ENCODE measurements at regions not wholly inside any gene's neighbourhood (a gene's known extent, or its start where the extent isn't known, plus 50 kb on each side); places are given as distances from the start of the nearest gene placed in this dataset.

- no peak overlapping the region for H2BK5ac ChIP-seq (ENCODE audit: low read length)
- H2AK5ac ChIP-seq (ENCODE audit: low read depth, low read length): peak overlapping the region; percentile 47
- peak overlapping the region; percentile 39 for H3K23ac ChIP-seq (ENCODE audit: low read depth, low read length, poor library complexity)
- peaks cover 0 to 10% of the 10 kb centered on the region in 2 donors for H3K4me1 ChIP-seq (ENCODE audit: control insufficient read depth in 2 of 2, insufficient read depth in 1 of 2, low read depth in 1 of 2, low read length in 2 of 2)
- no peak overlapping the region for H3K4me2 ChIP-seq (ENCODE audit: insufficient read depth, low read length, poor library complexity, severe bottlenecking)
- H3K27me3 ChIP-seq (ENCODE audit: control insufficient read depth in 3 of 3, insufficient read depth in 3 of 3, low read depth in 1 of 3, low read length in 3 of 3): peaks cover 0 to 10% (median 0%) of the 10 kb centered on the region in 3 experiments
- H3K4me3 ChIP-seq (ENCODE audit: low read length in 2 of 2): no peak overlapping the region
- no CpG with 5 or more reads among the region's 5 CpGs for WGBS, 2 donors (ENCODE audit: extremely low coverage in 2 of 2, insufficient read length in 2 of 2, insufficient replicate concordance in 1 of 2)
- H2BK15ac ChIP-seq (ENCODE audit: low read length): peak overlapping the region; percentile 70
- peak overlapping the region; percentile 89 for H3K4ac ChIP-seq (ENCODE audit: low read length)
- H4K8ac ChIP-seq (ENCODE audit: low read depth, low read length): no peak overlapping the region
- peak overlapping the region; percentile 28 for H3K14ac ChIP-seq (ENCODE audit: low read length)
- H3K18ac ChIP-seq (ENCODE audit: low read length): peak overlapping the region; percentile 81
- H4K91ac ChIP-seq (ENCODE audit: low read depth, low read length, poor library complexity): no peak overlapping the region
- H3K36me3 ChIP-seq (replicated peaks in 1 of 2; ENCODE audit: control insufficient read depth in 2 of 2, insufficient read depth in 2 of 2, low read length in 2 of 2): no peaks in the 10 kb centered on the region
- H3K9me3 ChIP-seq (replicated peaks in 1 of 2; ENCODE audit: control insufficient read depth in 2 of 2, insufficient read depth in 1 of 2, low read depth in 1 of 2, low read length in 2 of 2): peaks cover 0 to 2% of the 10 kb centered on the region in 2 donors
- peak overlapping the region; percentile 70 for H3K9ac ChIP-seq (ENCODE audit: low read depth, low read length, poor library complexity)
- peak overlapping the region; percentile 63 for H2BK12ac ChIP-seq (ENCODE audit: low read length)
- H3K27ac ChIP-seq (replicated peaks; ENCODE audit: low read length): no peak overlapping the region
- peak overlapping the region; percentile 67 for H2BK120ac ChIP-seq (ENCODE audit: low read depth, low read length)
- H2AFZ ChIP-seq (ENCODE audit: low read length): peak overlapping the region; percentile 70
- no peak for DNase-seq (ENCODE audit: low spot score)
- no peaks in the 10 kb centered on the region for H3K79me1 ChIP-seq (ENCODE audit: low read depth, low read length)
Measured at GRCh38 chr20:50415021-50415515, 95.1 kb upstream of the PTPN1 start.

GRCh38 chr20:50415516-50416268, 94.5 kb upstream of the PTPN1 start:
- Histone ChIP-seq H3K27me3 (ENCODE audit: control insufficient read depth in 3 of 3, insufficient read depth in 3 of 3, low read depth in 1 of 3, low read length in 3 of 3) (peaks cover 0 to 10% (median 0%) of the 10 kb centered on the region in 3 experiments), H2AK5ac (ENCODE audit: low read depth, low read length) (peak overlapping the region; percentile 72), H2BK15ac (ENCODE audit: low read length) (peak overlapping the region; percentile 70), H3K14ac (ENCODE audit: low read length) (peak overlapping the region; percentile 28), H3K4me2 (ENCODE audit: insufficient read depth, low read length, poor library complexity, severe bottlenecking) (no peak overlapping the region), H3K27ac (replicated peaks; ENCODE audit: low read length) (no peak overlapping the region), H3K4me1 (ENCODE audit: control insufficient read depth in 2 of 2, insufficient read depth in 1 of 2, low read depth in 1 of 2, low read length in 2 of 2) (peaks cover 0 to 10% of the 10 kb centered on the region in 2 donors), H3K9ac (ENCODE audit: low read depth, low read length, poor library complexity) (peak overlapping the region; percentile 70), H3K9me3 (replicated peaks in 1 of 2; ENCODE audit: control insufficient read depth in 2 of 2, insufficient read depth in 1 of 2, low read depth in 1 of 2, low read length in 2 of 2) (no peaks in the 10 kb centered on the region), H2BK12ac (ENCODE audit: low read length) (peak overlapping the region; percentile 63), H4K8ac (ENCODE audit: low read depth, low read length) (no peak overlapping the region), H3K4me3 (ENCODE audit: low read length in 2 of 2) (no peak overlapping the region), H3K79me1 (ENCODE audit: low read depth, low read length) (no peaks in the 10 kb centered on the region), H2BK5ac (ENCODE audit: low read length) (no peak overlapping the region), H2AFZ (ENCODE audit: low read length) (peak overlapping the region; percentile 70), H3K36me3 (replicated peaks in 1 of 2; ENCODE audit: control insufficient read depth in 2 of 2, insufficient read depth in 2 of 2, low read length in 2 of 2) (no peaks in the 10 kb centered on the region), H3K23ac (ENCODE audit: low read depth, low read length, poor library complexity) (peak overlapping the region; percentile 39), H3K18ac (ENCODE audit: low read length) (peak overlapping the region; percentile 81), H4K91ac (ENCODE audit: low read depth, low read length, poor library complexity) (no peak overlapping the region), H2BK120ac (ENCODE audit: low read depth, low read length) (peak overlapping the region; percentile 67), H3K4ac (ENCODE audit: low read length) (peak overlapping the region; percentile 89)
- no CpG with 5 or more reads among the region's 25 CpGs for WGBS, 2 donors (ENCODE audit: extremely low coverage in 2 of 2, insufficient read length in 2 of 2, insufficient replicate concordance in 1 of 2)
- no peak for DNase-seq (ENCODE audit: low spot score)

- H3K27ac ChIP-seq (replicated peaks; ENCODE audit: low read length): no peak overlapping the region
- no peak overlapping the region for H3K4me2 ChIP-seq (ENCODE audit: insufficient read depth, low read length, poor library complexity, severe bottlenecking)
- H3K9ac ChIP-seq (ENCODE audit: low read depth, low read length, poor library complexity): no peak overlapping the region
- peak overlapping the region; percentile 3 for H2BK15ac ChIP-seq (ENCODE audit: low read length)
- H3K4me1 ChIP-seq (ENCODE audit: control insufficient read depth in 2 of 2, insufficient read depth in 1 of 2, low read depth in 1 of 2, low read length in 2 of 2): peaks cover 0 to 10% of the 10 kb centered on the region in 2 donors
- peak overlapping the region; percentile 70 for H2AFZ ChIP-seq (ENCODE audit: low read length)
- no peak overlapping the region for H3K14ac ChIP-seq (ENCODE audit: low read length)
- peak overlapping the region; percentile 77 for H2BK12ac ChIP-seq (ENCODE audit: low read length)
- no peak overlapping the region for H2BK5ac ChIP-seq (ENCODE audit: low read length)
- peak overlapping the region; percentile 81 for H4K91ac ChIP-seq (ENCODE audit: low read depth, low read length, poor library complexity)
- no peak overlapping the region for H4K8ac ChIP-seq (ENCODE audit: low read depth, low read length)
- peak overlapping the region; percentile 72 for H3K4ac ChIP-seq (ENCODE audit: low read length)
- H2BK120ac ChIP-seq (ENCODE audit: low read depth, low read length): no peak overlapping the region
- H3K9me3 ChIP-seq (replicated peaks in 1 of 2; ENCODE audit: control insufficient read depth in 2 of 2, insufficient read depth in 1 of 2, low read depth in 1 of 2, low read length in 2 of 2): peaks cover 0 to under 1% of the 10 kb centered on the region in 2 donors
- DNase-seq (ENCODE audit: low spot score): no peak
- peak overlapping the region; percentile 32 for H3K23ac ChIP-seq (ENCODE audit: low read depth, low read length, poor library complexity)
- H3K4me3 ChIP-seq (ENCODE audit: low read length in 2 of 2): no peak overlapping the region
- H3K18ac ChIP-seq (ENCODE audit: low read length): peak overlapping the region; percentile 42
- H3K27me3 ChIP-seq (ENCODE audit: control insufficient read depth in 3 of 3, insufficient read depth in 3 of 3, low read depth in 1 of 3, low read length in 3 of 3): peaks cover 0 to 10% (median 0%) of the 10 kb centered on the region in 3 experiments
- H3K36me3 ChIP-seq (replicated peaks in 1 of 2; ENCODE audit: control insufficient read depth in 2 of 2, insufficient read depth in 2 of 2, low read length in 2 of 2): no peaks in the 10 kb centered on the region
- no CpG with 5 or more reads among the region's 14 CpGs for WGBS, 2 donors (ENCODE audit: extremely low coverage in 2 of 2, insufficient read length in 2 of 2, insufficient replicate concordance in 1 of 2)
- peak overlapping the region; percentile 72 for H2AK5ac ChIP-seq (ENCODE audit: low read depth, low read length)
- H3K79me1 ChIP-seq (ENCODE audit: low read depth, low read length): no peaks in the 10 kb centered on the region
Measured at GRCh38 chr20:50416269-50417022, 93.7 kb upstream of the PTPN1 start.

GRCh38 chr20:50417023-50417329, 93.2 kb upstream of the PTPN1 start:
- no peak overlapping the region for H2BK12ac ChIP-seq (ENCODE audit: low read length)
- no peak overlapping the region for H4K91ac ChIP-seq (ENCODE audit: low read depth, low read length, poor library complexity)
- no peak overlapping the region for H3K4me2 ChIP-seq (ENCODE audit: insufficient read depth, low read length, poor library complexity, severe bottlenecking)
- H3K23ac ChIP-seq (ENCODE audit: low read depth, low read length, poor library complexity): no peak overlapping the region
- peaks cover 0 to 10% (median 0%) of the 10 kb centered on the region in 3 experiments for H3K27me3 ChIP-seq (ENCODE audit: control insufficient read depth in 3 of 3, insufficient read depth in 3 of 3, low read depth in 1 of 3, low read length in 3 of 3)
- peak overlapping the region; percentile 48 for H3K18ac ChIP-seq (ENCODE audit: low read length)
- H3K4me1 ChIP-seq (ENCODE audit: control insufficient read depth in 2 of 2, insufficient read depth in 1 of 2, low read depth in 1 of 2, low read length in 2 of 2): peaks cover 0 to 10% of the 10 kb centered on the region in 2 donors
- no peak overlapping the region for H3K27ac ChIP-seq (replicated peaks; ENCODE audit: low read length)
- no peak overlapping the region for H2AFZ ChIP-seq (ENCODE audit: low read length)
- WGBS, 2 donors (ENCODE audit: extremely low coverage in 2 of 2, insufficient read length in 2 of 2, insufficient replicate concordance in 1 of 2): no CpG with 5 or more reads among the region's 5 CpGs
- no peak overlapping the region for H2AK5ac ChIP-seq (ENCODE audit: low read depth, low read length)
- H3K14ac ChIP-seq (ENCODE audit: low read length): no peak overlapping the region
- no peak overlapping the region for H2BK5ac ChIP-seq (ENCODE audit: low read length)
- no peak overlapping the region for H3K4me3 ChIP-seq (ENCODE audit: low read length in 2 of 2)
- H4K8ac ChIP-seq (ENCODE audit: low read depth, low read length): no peak overlapping the region
- no peaks in the 10 kb centered on the region for H3K36me3 ChIP-seq (replicated peaks in 1 of 2; ENCODE audit: control insufficient read depth in 2 of 2, insufficient read depth in 2 of 2, low read length in 2 of 2)
- H3K9me3 ChIP-seq (replicated peaks in 1 of 2; ENCODE audit: control insufficient read depth in 2 of 2, insufficient read depth in 1 of 2, low read depth in 1 of 2, low read length in 2 of 2): peaks cover 0 to 3% of the 10 kb centered on the region in 2 donors
- no peak for DNase-seq (ENCODE audit: low spot score)
- no peaks in the 10 kb centered on the region for H3K79me1 ChIP-seq (ENCODE audit: low read depth, low read length)
- H3K4ac ChIP-seq (ENCODE audit: low read length): no peak overlapping the region
- no peak overlapping the region for H3K9ac ChIP-seq (ENCODE audit: low read depth, low read length, poor library complexity)
- H2BK120ac ChIP-seq (ENCODE audit: low read depth, low read length): no peak overlapping the region
- H2BK15ac ChIP-seq (ENCODE audit: low read length): no peak overlapping the region

Measured in neuronal stem cell (in vitro differentiated cells).